GM18907 (cell line): ENCODE measurements at regions not wholly inside any gene's neighbourhood (a gene's known extent, or its start where the extent isn't known, plus 50 kb on each side); places are given as distances from the start of the nearest gene placed in this dataset.
"Not testable (repeated sequence)": the region's sequence is repeated elsewhere in the genome, so short reads cannot be mapped to it uniquely, and the experiment has no call there.

Experiments used
- ATAC-seq: cut with Tn5 transposase; IDR thresholded peaks from one replicate; pipeline ENCODE4 v1.9.1; 2021; ENCODE audit warnings: mild to moderate bottlenecking, moderate library complexity; ENCODE audit not compliant: unreplicated experiment

- no peak for ATAC-seq
These were observed 537.4 kb upstream of the B3GAT1 start for GRCh38 chr11:134949121-134950090.

GRCh38 chr11:134947556-134947955 lies 535.5 kb upstream of the B3GAT1 start:
- no peak for ATAC-seq

- ATAC-seq, result no peak
These were observed 534.0 kb upstream of the B3GAT1 start for GRCh38 chr11:134945993-134946392.

GRCh38 chr11:134944986-134945385 lies 532.9 kb upstream of the B3GAT1 start:
- no peak for ATAC-seq

GRCh38 chr11:134944131-134944530 lies 532.1 kb upstream of the B3GAT1 start:
- no peak for ATAC-seq

- no peak for ATAC-seq
These were observed 531.5 kb upstream of the B3GAT1 start for GRCh38 chr11:134943544-134943943.

GRCh38 chr11:134942681-134943080 lies 530.6 kb upstream of the B3GAT1 start:
- ATAC-seq, result no peak

GRCh38 chr11:134941936-134942600 lies 530.0 kb upstream of the B3GAT1 start:
- not testable (repeated sequence) for ATAC-seq

GRCh38 chr11:134941326-134941725 lies 529.3 kb upstream of the B3GAT1 start:
- ATAC-seq, result no peak

- no peak for ATAC-seq
These were observed 528.5 kb upstream of the B3GAT1 start for GRCh38 chr11:134940441-134941126.

GRCh38 chr11:134939905-134940304 lies 527.9 kb upstream of the B3GAT1 start:
- ATAC-seq, result no peak

GRCh38 chr11:134939031-134939430 lies 527.0 kb upstream of the B3GAT1 start:
- no peak for ATAC-seq

GRCh38 chr11:134938212-134938611 lies 526.2 kb upstream of the B3GAT1 start:
- no peak for ATAC-seq

GRCh38 chr11:134937193-134937592 lies 525.2 kb upstream of the B3GAT1 start:
- not testable (repeated sequence) for ATAC-seq

GRCh38 chr11:134932761-134933160 lies 520.7 kb upstream of the B3GAT1 start:
- ATAC-seq, result no peak

- no peak for ATAC-seq
These were observed 513.4 kb upstream of the B3GAT1 start for GRCh38 chr11:134925432-134925831.

- no peak for ATAC-seq
These were observed 511.4 kb upstream of the B3GAT1 start for GRCh38 chr11:134923441-134923840.

- ATAC-seq, result no peak
These were observed 509.9 kb upstream of the B3GAT1 start for GRCh38 chr11:134921938-134922337.

- ATAC-seq, result no peak
These were observed 509.0 kb upstream of the B3GAT1 start for GRCh38 chr11:134920851-134921608.

- no peak for ATAC-seq
These were observed 504.6 kb upstream of the B3GAT1 start for GRCh38 chr11:134916421-134917213.
